Caco-2 (cell line): ENCODE measurements at regions not wholly inside any gene's neighbourhood (a gene's known extent, or its start where the extent isn't known, plus 50 kb on each side); places are given as distances from the start of the nearest gene placed in this dataset.

Experiments used
- BruUV-seq: library from RNA; stranded (reverse); fragments of 400-500 nt; replicated peaks from 2 replicates; lab custom pipeline; 2021; lab: Mats Ljungman, UMichigan
- CTCF ChIA-PET: fragments of 300-600 bp; sonication (Branson Sonifier 250); formaldehyde crosslinking; loops from one replicate; lab custom pipeline; 2022; ENCODE audit warnings: antibody characterized with exemption; lab: Charles Lee
- POLR2A ChIA-PET: fragments of 300-600 bp; sonication (Branson Sonifier 250); formaldehyde crosslinking; loops from one replicate; lab custom pipeline; 2022; ENCODE audit warnings: antibody characterized with exemption; lab: Charles Lee
- DNase-seq, 2 experiments: peaks; one replicate each; pipeline versions ENCODE4 v3.0.0 to v3.0.0-alpha.2; 2020 to 2022
- H3K27me3 ChIP-seq: replicated peaks from 2 replicates; pipeline ENCODE4 v1.6.0; 2011; ENCODE audit warnings: low read length; ENCODE audit not compliant: control insufficient read depth, insufficient read depth
- H3K36me3 ChIP-seq: 2 replicates; pipeline ENCODE4 v1.5.1; 2011; ENCODE audit warnings: low read length; ENCODE audit not compliant: control insufficient read depth, insufficient read depth
- H3K4me1 ChIP-seq: fragments of 250-450 bp; sonication (Bioruptor Pico); 2 replicates; pipeline ENCODE4 v1.5.1; 2020; ENCODE audit warnings: mild to moderate bottlenecking
- H3K4me3 ChIP-seq: 2 replicates; pipeline ENCODE4 v1.5.1; 2011; ENCODE audit warnings: low read depth, mild to moderate bottlenecking, control low read depth, low read length
- H3K9me3 ChIP-seq: fragments of 250-450 bp; sonication (Bioruptor Pico); 2 replicates; pipeline ENCODE4 v1.5.1; 2020; ENCODE audit warnings: mild to moderate bottlenecking, moderate library complexity
- H3K27ac Mint-ChIP-seq: one replicate; pipeline ENCODE4 v1.8.0; 2022; ENCODE audit warnings: mixed read lengths; ENCODE audit not compliant: unreplicated experiment
- H3K27me3 Mint-ChIP-seq: one replicate; pipeline ENCODE4 v1.8.0; 2022; ENCODE audit warnings: mixed read lengths; ENCODE audit not compliant: insufficient read depth, unreplicated experiment
- H3K36me3 Mint-ChIP-seq: one replicate; pipeline ENCODE4 v1.8.0; 2022; ENCODE audit warnings: mild to moderate bottlenecking, mixed read lengths; ENCODE audit not compliant: insufficient read depth, unreplicated experiment
- H3K4me1 Mint-ChIP-seq: one replicate; pipeline ENCODE4 v1.8.0; 2022; ENCODE audit warnings: low read depth, mixed read lengths; ENCODE audit not compliant: unreplicated experiment
- H3K4me3 Mint-ChIP-seq: one replicate; pipeline ENCODE4 v1.8.0; 2022; ENCODE audit warnings: mild to moderate bottlenecking, moderate library complexity, mixed read lengths; ENCODE audit not compliant: unreplicated experiment
- H3K9me3 Mint-ChIP-seq: one replicate; pipeline ENCODE4 v1.8.0; 2022; ENCODE audit warnings: mixed read lengths; ENCODE audit not compliant: unreplicated experiment
- intact Hi-C: fragments of 100-400 bp; cut with micrococcal nuclease; formaldehyde crosslinking; loops from one replicate; pipeline ENCODE4 v1.10.0; 2022; ENCODE audit not compliant: unreplicated experiment
- TF ChIP-seq, protein P1 (sequence below), 2 experiments: fragments of 200-600 bp in 1 of 2; IDR thresholded peaks; 1 replicate in 1 of 2; 2 replicates in 1 of 2; pipeline versions ENCODE4 v1.5.1 to v1.8.0; 2011 to 2022; ENCODE audit warnings: antibody characterized with exemption in 1 of 2, control low read depth in 1 of 2, inconsistent platforms in 1 of 2, low read depth in 1 of 2, low read length in 1 of 2, mild to moderate bottlenecking in 1 of 2, moderate library complexity in 1 of 2; ENCODE audit not compliant: insufficient read depth in 1 of 2, severe bottlenecking in 1 of 2, unreplicated experiment in 1 of 2

DNA sequence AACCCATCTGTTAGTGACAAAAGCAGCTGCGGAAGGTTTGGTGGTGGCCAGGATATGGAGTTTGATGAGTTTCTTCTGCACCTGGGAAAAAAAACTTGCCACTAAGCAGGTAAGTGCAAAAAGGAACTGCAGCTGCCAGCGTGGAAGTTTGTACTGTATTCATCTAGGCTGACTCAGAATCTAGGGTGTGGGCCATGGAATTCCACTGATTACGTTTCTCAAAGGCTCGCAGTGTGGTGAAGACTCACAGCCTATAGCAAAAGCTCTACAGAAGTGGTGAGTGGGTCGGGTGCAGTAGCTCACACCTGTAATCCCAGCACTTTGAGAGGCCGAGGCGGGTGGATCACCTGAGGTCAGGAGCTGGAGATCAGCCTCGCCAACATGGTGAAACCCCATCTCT lies 334.6 kb upstream of the GRM7 start:
- DNase-seq: no peak
- H3K4me1 Mint-ChIP-seq: no peaks in the 10 kb centered on the region
- H3K27me3 ChIP-seq: no peaks in the 10 kb centered on the region
- no peaks in the 10 kb centered on the region for H3K36me3 Mint-ChIP-seq
- no peaks in the 10 kb centered on the region for H3K4me1 ChIP-seq
- H3K4me3 Mint-ChIP-seq: no peak overlapping the region
- no peaks in the 10 kb centered on the region for H3K36me3 ChIP-seq
- no peaks in the 10 kb centered on the region for H3K9me3 ChIP-seq
- TF ChIP-seq, protein P1, sequence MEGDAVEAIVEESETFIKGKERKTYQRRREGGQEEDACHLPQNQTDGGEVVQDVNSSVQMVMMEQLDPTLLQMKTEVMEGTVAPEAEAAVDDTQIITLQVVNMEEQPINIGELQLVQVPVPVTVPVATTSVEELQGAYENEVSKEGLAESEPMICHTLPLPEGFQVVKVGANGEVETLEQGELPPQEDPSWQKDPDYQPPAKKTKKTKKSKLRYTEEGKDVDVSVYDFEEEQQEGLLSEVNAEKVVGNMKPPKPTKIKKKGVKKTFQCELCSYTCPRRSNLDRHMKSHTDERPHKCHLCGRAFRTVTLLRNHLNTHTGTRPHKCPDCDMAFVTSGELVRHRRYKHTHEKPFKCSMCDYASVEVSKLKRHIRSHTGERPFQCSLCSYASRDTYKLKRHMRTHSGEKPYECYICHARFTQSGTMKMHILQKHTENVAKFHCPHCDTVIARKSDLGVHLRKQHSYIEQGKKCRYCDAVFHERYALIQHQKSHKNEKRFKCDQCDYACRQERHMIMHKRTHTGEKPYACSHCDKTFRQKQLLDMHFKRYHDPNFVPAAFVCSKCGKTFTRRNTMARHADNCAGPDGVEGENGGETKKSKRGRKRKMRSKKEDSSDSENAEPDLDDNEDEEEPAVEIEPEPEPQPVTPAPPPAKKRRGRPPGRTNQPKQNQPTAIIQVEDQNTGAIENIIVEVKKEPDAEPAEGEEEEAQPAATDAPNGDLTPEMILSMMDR (IDR thresholded peaks at IDR 0.05; ENCODE audit: insufficient read depth in 1 of 2, low read depth in 1 of 2, low read length in 1 of 2, severe bottlenecking in 1 of 2, unreplicated experiment in 1 of 2): no peak
- no TSS peak for BruUV-seq
- ChIA-PET POLR2A (no interaction called here), CTCF (no interaction called here)
- H3K4me3 ChIP-seq: no peak overlapping the region
- intact Hi-C loops: no loop called here
- H3K27ac Mint-ChIP-seq: no peak overlapping the region
- no peaks in the 10 kb centered on the region for H3K27me3 Mint-ChIP-seq
- H3K9me3 Mint-ChIP-seq: no peaks in the 10 kb centered on the region

DNA sequence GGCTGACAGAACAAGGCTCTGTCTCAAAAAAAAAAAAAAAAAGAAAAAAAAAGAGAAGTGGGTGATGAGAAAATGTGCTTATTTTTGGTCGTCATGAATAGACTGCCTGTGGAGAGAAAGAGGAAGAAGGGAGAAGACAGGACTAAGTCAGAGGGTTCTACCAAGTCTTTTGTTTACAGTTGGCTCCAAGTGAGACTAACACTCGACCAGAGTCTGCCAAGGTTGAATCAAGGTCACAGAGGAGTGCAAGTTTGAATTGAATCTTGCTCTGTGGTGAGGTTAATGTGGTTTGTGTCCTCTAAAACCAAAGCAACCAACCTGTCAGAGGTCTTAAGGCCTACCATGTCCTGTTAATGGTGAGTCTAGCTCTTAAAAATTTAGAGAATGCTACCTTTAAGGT lies 334.1 kb upstream of the GRM7 start:
- no peak overlapping the region for H3K4me3 Mint-ChIP-seq
- H3K4me3 ChIP-seq: no peak overlapping the region
- H3K36me3 Mint-ChIP-seq: no peaks in the 10 kb centered on the region
- no peak overlapping the region for H3K27ac Mint-ChIP-seq
- intact Hi-C loops: no loop called here
- TF ChIP-seq, protein P1 (IDR thresholded peaks at IDR 0.05; ENCODE audit: insufficient read depth in 1 of 2, low read depth in 1 of 2, low read length in 1 of 2, severe bottlenecking in 1 of 2, unreplicated experiment in 1 of 2): no peak
- H3K36me3 ChIP-seq: no peaks in the 10 kb centered on the region
- DNase-seq: no peak
- no peaks in the 10 kb centered on the region for H3K27me3 Mint-ChIP-seq
- ChIA-PET POLR2A (no interaction called here), CTCF (no interaction called here)
- no peaks in the 10 kb centered on the region for H3K4me1 Mint-ChIP-seq
- no TSS peak for BruUV-seq
- no peaks in the 10 kb centered on the region for H3K9me3 Mint-ChIP-seq
- H3K9me3 ChIP-seq: no peaks in the 10 kb centered on the region
- no peaks in the 10 kb centered on the region for H3K27me3 ChIP-seq
- no peaks in the 10 kb centered on the region for H3K4me1 ChIP-seq

DNA sequence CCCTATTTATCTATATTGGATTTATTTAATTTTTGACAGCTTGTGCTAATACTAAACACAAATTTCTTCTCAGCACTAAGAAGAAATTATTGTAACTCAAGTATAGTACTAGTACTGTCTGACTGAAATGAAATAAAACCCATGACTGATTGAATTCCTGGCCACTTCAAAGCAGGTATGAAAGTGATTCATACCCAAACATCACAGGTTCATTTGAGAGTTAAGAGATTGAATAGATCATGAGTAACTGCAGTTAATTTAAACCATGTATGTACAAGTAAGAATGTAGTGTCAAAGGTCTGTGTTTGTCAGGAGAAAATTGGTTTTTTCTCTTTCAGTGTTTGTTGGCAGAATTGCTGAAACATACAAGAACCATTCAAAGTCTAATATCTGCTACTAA lies 332.0 kb upstream of the GRM7 start:
- TF ChIP-seq, protein P1 (IDR thresholded peaks at IDR 0.05; ENCODE audit: insufficient read depth in 1 of 2, low read depth in 1 of 2, low read length in 1 of 2, severe bottlenecking in 1 of 2, unreplicated experiment in 1 of 2): no peak
- intact Hi-C loops: no loop called here
- Mint-ChIP-seq H3K27me3 (no peaks in the 10 kb centered on the region), H3K4me3 (no peak overlapping the region), H3K27ac (no peak overlapping the region), H3K4me1 (no peaks in the 10 kb centered on the region), H3K9me3 (no peaks in the 10 kb centered on the region), H3K36me3 (no peaks in the 10 kb centered on the region)
- CTCF ChIA-PET: no interaction called here
- H3K9me3 ChIP-seq: no peaks in the 10 kb centered on the region
- no peak for DNase-seq
- no peaks in the 10 kb centered on the region for H3K27me3 ChIP-seq
- no peaks in the 10 kb centered on the region for H3K4me1 ChIP-seq
- POLR2A ChIA-PET: no interaction called here
- BruUV-seq: no TSS peak
- H3K36me3 ChIP-seq: no peaks in the 10 kb centered on the region
- H3K4me3 ChIP-seq: no peak overlapping the region
